ENCODE measurements at regions not wholly inside any gene's neighbourhood (a gene's known extent, or its start where the extent isn't known, plus 50 kb on each side); places are given as distances from the start of the nearest gene placed in this dataset.

DNA sequence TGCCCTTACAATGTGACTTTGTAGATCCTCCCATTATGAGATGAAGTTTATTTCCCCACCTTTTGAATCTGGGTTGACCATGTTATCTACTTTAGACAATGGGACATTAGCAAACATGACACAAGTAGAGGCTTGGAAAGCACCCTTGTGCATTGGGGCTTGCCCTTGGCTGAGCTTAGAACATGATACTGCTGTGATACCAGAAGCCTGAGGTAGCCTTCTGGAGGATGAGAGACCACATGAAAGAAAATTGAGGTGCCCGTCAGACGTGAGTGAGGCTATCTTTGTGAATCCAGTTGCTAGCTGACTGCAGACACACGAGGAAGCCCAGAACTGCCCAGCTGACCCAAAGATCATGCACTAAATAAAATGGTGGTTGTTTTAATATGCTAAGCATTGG is 341.2 kb downstream of the CYP26B1 start:
- ChIA-PET CTCF (interaction anchor here (1.6 kb wide), 1 partner anchor 8 kb away, joined by 7 read pairs; no protein-coding TSS in a partner anchor), POLR2A (no interaction called here)
- TF ChIP-seq LEF1 (IDR thresholded peaks at IDR 0.05; ENCODE audit: borderline replicate concordance), result no peak
- TF ChIP-seq SUZ12 (IDR thresholded peaks at IDR 0.05), result no peak
- TF ChIP-seq SP1 (IDR thresholded peaks at IDR 0.05), result no peak
- TF ChIP-seq BHLHE40 (IDR thresholded peaks at IDR 0.05; ENCODE audit: borderline replicate concordance), result no peak
- TF ChIP-seq ARNT (IDR thresholded peaks at IDR 0.05), result no peak
- TF ChIP-seq HDGF (IDR thresholded peaks at IDR 0.05; ENCODE audit: borderline replicate concordance), result no peak
- TF ChIP-seq L3MBTL2 (conservative IDR thresholded peaks at IDR 0.05), result no peak
- TF ChIP-seq TARDBP (IDR thresholded peaks at IDR 0.05), result no peak
- TF ChIP-seq FOXA1 (IDR thresholded peaks at IDR 0.05), result no peak
- no peak for TF ChIP-seq FOXM1 (IDR thresholded peaks at IDR 0.05; ENCODE audit: borderline replicate concordance)
- TF ChIP-seq, protein P1, sequence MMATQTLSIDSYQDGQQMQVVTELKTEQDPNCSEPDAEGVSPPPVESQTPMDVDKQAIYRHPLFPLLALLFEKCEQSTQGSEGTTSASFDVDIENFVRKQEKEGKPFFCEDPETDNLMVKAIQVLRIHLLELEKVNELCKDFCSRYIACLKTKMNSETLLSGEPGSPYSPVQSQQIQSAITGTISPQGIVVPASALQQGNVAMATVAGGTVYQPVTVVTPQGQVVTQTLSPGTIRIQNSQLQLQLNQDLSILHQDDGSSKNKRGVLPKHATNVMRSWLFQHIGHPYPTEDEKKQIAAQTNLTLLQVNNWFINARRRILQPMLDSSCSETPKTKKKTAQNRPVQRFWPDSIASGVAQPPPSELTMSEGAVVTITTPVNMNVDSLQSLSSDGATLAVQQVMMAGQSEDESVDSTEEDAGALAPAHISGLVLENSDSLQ (IDR thresholded peaks at IDR 0.05), result no peak
- TF ChIP-seq NFRKB (IDR thresholded peaks at IDR 0.05), result no peak
- TF ChIP-seq CTBP1 (IDR thresholded peaks at IDR 0.05; ENCODE audit: borderline replicate concordance), result no peak
- no peak for TF ChIP-seq ZNF384 (IDR thresholded peaks at IDR 0.05)
- DNase-seq (ENCODE audit: extremely low spot score), result no peak

DNA sequence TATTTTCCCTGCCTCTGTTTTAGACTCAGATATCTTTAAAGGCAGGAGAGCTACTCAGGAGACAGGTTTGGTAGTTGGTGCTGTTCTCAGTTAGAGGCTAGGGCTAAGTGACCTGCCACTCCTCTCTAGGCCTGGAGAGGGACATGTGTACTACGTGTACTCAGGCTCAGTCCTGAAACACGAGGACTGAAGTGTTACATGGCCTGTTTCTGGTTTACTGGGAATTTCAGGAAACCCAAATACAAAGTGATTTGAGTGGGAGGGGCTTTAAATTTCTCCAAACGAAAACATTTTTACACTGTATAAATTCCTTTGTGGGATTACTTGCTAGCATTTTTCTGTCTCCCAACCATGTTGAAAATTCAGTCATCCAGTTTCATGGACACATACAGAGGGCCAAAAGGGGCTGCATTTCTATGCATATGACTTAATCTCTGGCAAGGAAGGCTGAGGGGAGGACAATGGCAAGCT is 343.3 kb downstream of the CYP26B1 start:
- DNase-seq (ENCODE audit: extremely low spot score), result no peak
- CTCF ChIA-PET, result no interaction called here
- POLR2A ChIA-PET, result interaction anchor here (0.5 kb wide), 1 partner anchor 111 kb away, joined by 4 read pairs; no protein-coding TSS in a partner anchor
- no peak for TF ChIP-seq ZNF384 (IDR thresholded peaks at IDR 0.05)

DNA sequence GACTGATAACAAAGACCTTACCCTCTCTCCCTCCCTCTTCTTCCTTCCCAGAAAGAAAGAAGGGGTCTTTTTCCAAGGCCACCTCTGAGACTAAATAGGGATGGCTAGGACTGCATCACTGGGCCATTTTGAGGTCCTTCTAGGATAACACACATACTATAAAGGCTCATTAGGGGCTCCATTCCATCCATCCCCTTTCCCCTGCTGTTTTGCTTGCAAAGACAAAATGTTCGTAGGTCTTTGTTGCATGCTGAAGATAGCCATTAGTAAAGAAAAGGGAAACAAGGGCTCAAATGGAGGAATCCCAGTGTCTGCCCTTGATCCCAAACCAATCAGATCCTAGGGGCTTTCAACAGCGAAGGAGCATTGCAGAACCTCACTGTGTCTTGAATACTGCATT is 344.3 kb downstream of the CYP26B1 start:
- no peak for TF ChIP-seq SUZ12 (IDR thresholded peaks at IDR 0.05)
- TF ChIP-seq BHLHE40 (IDR thresholded peaks at IDR 0.05; ENCODE audit: borderline replicate concordance), result no peak
- no peak for TF ChIP-seq ZNF384 (IDR thresholded peaks at IDR 0.05)
- TF ChIP-seq, protein P1 (IDR thresholded peaks at IDR 0.05), result no peak
- no peak for TF ChIP-seq TARDBP (IDR thresholded peaks at IDR 0.05)
- no peak for TF ChIP-seq FOXM1 (IDR thresholded peaks at IDR 0.05; ENCODE audit: borderline replicate concordance)
- no peak for TF ChIP-seq L3MBTL2 (conservative IDR thresholded peaks at IDR 0.05)
- CTCF ChIA-PET, result no interaction called here

DNA sequence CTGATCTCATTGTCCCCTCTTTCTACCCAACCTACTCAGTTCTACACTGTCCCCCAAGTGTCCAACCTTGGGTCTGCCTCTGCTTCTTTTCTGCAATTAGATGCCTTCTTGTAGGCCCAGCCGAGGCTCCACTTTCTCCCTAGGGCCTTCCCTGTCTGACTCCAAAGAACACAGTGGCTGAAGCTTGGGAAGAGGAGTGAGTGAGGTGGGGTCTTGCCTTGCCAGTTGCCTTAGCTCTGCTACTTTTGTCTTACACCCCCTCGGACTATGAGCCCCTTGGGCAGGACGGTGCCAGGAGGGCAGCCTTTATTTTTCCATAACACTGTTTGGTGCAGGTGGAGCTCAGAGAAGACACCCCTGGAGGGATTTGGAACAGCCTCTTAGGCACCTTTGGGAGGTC is 345.1 kb downstream of the CYP26B1 start:
- CTCF ChIA-PET, result interaction anchor here (1.4 to 2.0 kb wide), 2 partner anchors 11 to 348 kb away, joined by 4 to 6 read pairs; no protein-coding TSS in a partner anchor
- POLR2A ChIA-PET, result no interaction called here
- TF ChIP-seq, protein P1 (IDR thresholded peaks at IDR 0.05), result no peak
- TF ChIP-seq ARNT (IDR thresholded peaks at IDR 0.05), result no peak
- no peak for TF ChIP-seq L3MBTL2 (conservative IDR thresholded peaks at IDR 0.05)
- TF ChIP-seq ZNF384 (IDR thresholded peaks at IDR 0.05), result no peak
- no peak for TF ChIP-seq TARDBP (IDR thresholded peaks at IDR 0.05)
- TF ChIP-seq SUZ12 (IDR thresholded peaks at IDR 0.05), result no peak
- no peak for TF ChIP-seq HDGF (IDR thresholded peaks at IDR 0.05; ENCODE audit: borderline replicate concordance)
- no peak for TF ChIP-seq ELF4 (IDR thresholded peaks at IDR 0.05)
- no peak for TF ChIP-seq BHLHE40 (IDR thresholded peaks at IDR 0.05; ENCODE audit: borderline replicate concordance)
- no peak for TF ChIP-seq SP1 (IDR thresholded peaks at IDR 0.05)
- TF ChIP-seq LEF1 (IDR thresholded peaks at IDR 0.05; ENCODE audit: borderline replicate concordance), result no peak

More for the DNA sequence above, 344.3 kb downstream of the CYP26B1 start:
- DNase-seq (ENCODE audit: extremely low spot score), result no peak
- POLR2A ChIA-PET, result no interaction called here

DNA sequence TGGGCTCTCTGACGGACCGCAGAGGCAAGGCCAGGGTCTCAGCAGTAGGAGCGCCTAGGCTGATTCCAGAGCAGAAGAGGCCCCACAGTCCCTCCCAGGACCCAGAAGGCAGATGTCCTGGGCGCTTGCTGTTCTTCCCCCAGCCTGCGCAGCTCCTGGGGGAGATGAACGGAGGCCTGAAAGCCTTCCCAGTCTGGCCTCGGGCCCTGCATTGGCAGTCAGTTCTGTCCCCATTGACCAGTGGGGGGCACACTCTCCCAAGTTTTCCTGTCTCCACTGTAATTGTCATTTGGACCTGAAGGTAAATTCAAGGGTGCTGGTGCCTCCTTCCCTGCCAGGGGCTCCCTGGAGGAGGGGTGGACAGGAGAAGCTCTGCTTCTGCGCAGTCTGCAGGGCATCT is 345.7 kb downstream of the CYP26B1 start:
- DNase-seq (ENCODE audit: extremely low spot score), result peak; percentile 40
- CTCF ChIA-PET, result interaction anchor here (1.4 to 2.0 kb wide), 2 partner anchors 12 to 348 kb away, joined by 4 to 6 read pairs; no protein-coding TSS in a partner anchor
- POLR2A ChIA-PET, result no interaction called here
- TF ChIP-seq TARDBP (IDR thresholded peaks at IDR 0.05), result no peak
- TF ChIP-seq ZNF384 (IDR thresholded peaks at IDR 0.05), result no peak
- TF ChIP-seq SUZ12 (IDR thresholded peaks at IDR 0.05), result no peak
- TF ChIP-seq FOXK2 (IDR thresholded peaks at IDR 0.05), result no peak
- TF ChIP-seq SP1 (IDR thresholded peaks at IDR 0.05), result no peak
- no peak for TF ChIP-seq ELF4 (IDR thresholded peaks at IDR 0.05)

More for the DNA sequence above, 345.1 kb downstream of the CYP26B1 start:
- no peak for DNase-seq (ENCODE audit: extremely low spot score)

DNA sequence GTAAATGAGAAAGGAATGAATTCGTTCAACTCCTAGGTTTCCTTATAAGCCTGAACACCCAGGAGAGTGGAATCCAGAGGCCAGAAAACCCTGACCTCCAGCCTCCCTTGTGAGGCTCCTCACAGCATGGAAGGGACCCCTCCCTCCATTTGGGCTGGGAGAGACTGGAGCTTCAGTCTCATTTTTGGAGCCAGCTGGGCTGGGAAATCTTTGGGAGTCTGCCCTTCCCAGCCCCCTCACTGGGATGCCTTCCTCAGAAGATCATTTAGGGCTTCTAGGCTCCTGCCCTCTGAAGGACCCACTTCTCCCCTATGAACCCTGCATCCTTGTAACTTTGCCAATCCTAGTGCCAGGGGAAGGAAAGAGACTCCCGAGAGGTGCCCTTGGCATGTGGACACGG is 346.1 kb downstream of the CYP26B1 start:
- POLR2A ChIA-PET, result no interaction called here
- TF ChIP-seq LEF1 (IDR thresholded peaks at IDR 0.05; ENCODE audit: borderline replicate concordance), result no peak
- TF ChIP-seq TARDBP (IDR thresholded peaks at IDR 0.05), result no peak
- TF ChIP-seq L3MBTL2 (conservative IDR thresholded peaks at IDR 0.05), result no peak
- TF ChIP-seq ARNT (IDR thresholded peaks at IDR 0.05), result no peak
- no peak for TF ChIP-seq FOXA1 (IDR thresholded peaks at IDR 0.05)
- no peak for TF ChIP-seq BHLHE40 (IDR thresholded peaks at IDR 0.05; ENCODE audit: borderline replicate concordance)
- TF ChIP-seq, protein P1 (IDR thresholded peaks at IDR 0.05), result no peak
- TF ChIP-seq HDGF (IDR thresholded peaks at IDR 0.05; ENCODE audit: borderline replicate concordance), result no peak
- TF ChIP-seq ELF4 (IDR thresholded peaks at IDR 0.05), result no peak
- no peak for TF ChIP-seq CTBP1 (IDR thresholded peaks at IDR 0.05; ENCODE audit: borderline replicate concordance)
- TF ChIP-seq SP1 (IDR thresholded peaks at IDR 0.05), result no peak
- TF ChIP-seq SUZ12 (IDR thresholded peaks at IDR 0.05), result no peak
- no peak for TF ChIP-seq NFRKB (IDR thresholded peaks at IDR 0.05)
- CTCF ChIA-PET, result interaction anchor here (1.4 to 2.0 kb wide), 2 partner anchors 12 to 349 kb away, joined by 4 to 6 read pairs; no protein-coding TSS in a partner anchor
- no peak for DNase-seq (ENCODE audit: extremely low spot score)

Data from HEK293T (cell line).